ENCODE measurements at regions not wholly inside any gene's neighbourhood (a gene's known extent, or its start where the extent isn't known, plus 50 kb on each side); places are given as distances from the start of the nearest gene placed in this dataset.
A peak's percentile ranks its signal among the peaks of the same experiment; 100 is the strongest.
"Not testable (repeated sequence)": the region's sequence is repeated elsewhere in the genome, so short reads cannot be mapped to it uniquely, and the experiment has no call there.

DNA sequence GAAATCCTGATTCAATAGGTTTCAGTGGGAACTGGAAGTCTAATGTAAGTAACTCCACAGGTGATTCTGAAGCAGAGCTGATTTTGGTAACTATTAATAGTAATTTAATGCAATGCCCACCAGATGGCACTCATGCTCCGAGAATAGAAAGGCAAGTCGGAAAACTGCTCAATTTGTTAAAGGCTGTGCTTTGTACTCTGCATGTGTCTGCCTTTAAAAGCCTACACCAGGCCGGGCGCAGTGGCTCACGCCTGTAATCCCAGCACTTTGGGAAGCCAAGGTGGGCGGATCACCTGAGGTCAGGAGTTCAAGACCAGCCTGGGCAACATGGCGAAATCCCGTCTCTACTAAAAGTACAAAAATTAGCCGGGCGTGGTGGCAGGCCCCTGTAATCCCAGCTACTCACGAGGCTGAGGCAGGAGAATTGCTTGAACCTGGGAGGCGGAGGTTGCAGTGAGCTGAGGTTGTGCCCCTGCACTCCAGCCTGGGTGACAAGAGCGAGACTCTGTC lies 80.1 kb downstream of the OR13A1 start:
- H3K9me3 ChIP-seq (ENCODE audit: control insufficient read depth, insufficient read depth, low read length); BruUV-seq (replicated peaks); H2BK15ac ChIP-seq (ENCODE audit: low read depth, low read length); H3K56ac ChIP-seq (ENCODE audit: extremely low read depth, insufficient read depth, low read length); H2AK5ac ChIP-seq (ENCODE audit: low read depth, low read length); H2BK5ac ChIP-seq (ENCODE audit: low read depth, low read length, poor library complexity, severe bottlenecking); H4K20me1 ChIP-seq (ENCODE audit: insufficient read depth, low read length); H3K4me3 ChIP-seq (ENCODE audit: insufficient read depth, low read depth, low read length); H2BK120ac ChIP-seq (ENCODE audit: low read depth, low read length); H3K4me1 ChIP-seq (ENCODE audit: control insufficient read depth, insufficient read depth, low read length); dilution Hi-C loops (cut with HindIII; ENCODE audit: low sequenced_read_pairs, unreplicated experiment); H3K18ac ChIP-seq (ENCODE audit: low read depth, low read length); H3K4ac ChIP-seq (ENCODE audit: low read depth, low read length); H2BK20ac ChIP-seq (ENCODE audit: low read depth, low read length); H3K27me3 ChIP-seq (ENCODE audit: control insufficient read depth, insufficient read depth, low read length); H3K27ac ChIP-seq (ENCODE audit: insufficient read depth, low read length); POLR2A ChIA-PET (ENCODE audit: unreplicated experiment); H3K79me1 ChIP-seq (ENCODE audit: low read depth in 1 of 2, low read length in 2 of 2); H3K23ac ChIP-seq (ENCODE audit: low read depth, low read length); H3K14ac ChIP-seq (replicated peaks; ENCODE audit: low read depth, low read length); H4K5ac ChIP-seq (ENCODE audit: low read depth, low read length); H4K8ac ChIP-seq (ENCODE audit: low read depth in 2 of 2, low read length in 2 of 2); H3K9me1 ChIP-seq (ENCODE audit: insufficient read depth, low read length); H3K36me3 ChIP-seq (ENCODE audit: control insufficient read depth, insufficient read depth, low read length); H2AFZ ChIP-seq (replicated peaks; ENCODE audit: low read length, poor library complexity); H2AK9ac ChIP-seq (replicated peaks; ENCODE audit: low read depth, low read length, poor library complexity); H4K91ac ChIP-seq (ENCODE audit: insufficient read depth, low read depth, low read length); H3K4me2 ChIP-seq (ENCODE audit: low read depth, low read length); H3K9ac ChIP-seq (ENCODE audit: low read depth, low read length); in situ Hi-C loops (cut with MboI; ENCODE audit: low sequenced_read_pairs): not testable (repeated sequence)
- peak; percentile 73 for DNase-seq
- peak; percentile 78 for TF ChIP-seq RAD21 (IDR thresholded peaks at IDR 0.05; ENCODE audit: low read length)
- peak; percentile 59 for TF ChIP-seq SMC3 (IDR thresholded peaks at IDR 0.05; ENCODE audit: low read depth, low read length)
- TF ChIP-seq, protein P1, sequence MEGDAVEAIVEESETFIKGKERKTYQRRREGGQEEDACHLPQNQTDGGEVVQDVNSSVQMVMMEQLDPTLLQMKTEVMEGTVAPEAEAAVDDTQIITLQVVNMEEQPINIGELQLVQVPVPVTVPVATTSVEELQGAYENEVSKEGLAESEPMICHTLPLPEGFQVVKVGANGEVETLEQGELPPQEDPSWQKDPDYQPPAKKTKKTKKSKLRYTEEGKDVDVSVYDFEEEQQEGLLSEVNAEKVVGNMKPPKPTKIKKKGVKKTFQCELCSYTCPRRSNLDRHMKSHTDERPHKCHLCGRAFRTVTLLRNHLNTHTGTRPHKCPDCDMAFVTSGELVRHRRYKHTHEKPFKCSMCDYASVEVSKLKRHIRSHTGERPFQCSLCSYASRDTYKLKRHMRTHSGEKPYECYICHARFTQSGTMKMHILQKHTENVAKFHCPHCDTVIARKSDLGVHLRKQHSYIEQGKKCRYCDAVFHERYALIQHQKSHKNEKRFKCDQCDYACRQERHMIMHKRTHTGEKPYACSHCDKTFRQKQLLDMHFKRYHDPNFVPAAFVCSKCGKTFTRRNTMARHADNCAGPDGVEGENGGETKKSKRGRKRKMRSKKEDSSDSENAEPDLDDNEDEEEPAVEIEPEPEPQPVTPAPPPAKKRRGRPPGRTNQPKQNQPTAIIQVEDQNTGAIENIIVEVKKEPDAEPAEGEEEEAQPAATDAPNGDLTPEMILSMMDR (conservative IDR thresholded peaks at IDR 0.05; ENCODE audit: low read depth, low read length), result peak; percentile 61
- WGBS, 2 experiments (ENCODE audit: extremely low coverage in 2 of 2, insufficient read length in 1 of 2), result no CpG with 5 or more reads among the region's 13 CpGs
- ATAC-seq (ENCODE audit: low read depth), result peak; percentile 92
- intact Hi-C loops (cut with micrococcal nuclease), result loop anchor here (2.0 to 10.0 kb wide), 4 partner anchors 227 to 989 kb away; no protein-coding TSS in a partner anchor
- CTCF ChIA-PET, result interaction anchor here (0.6 to 1.4 kb wide), 3 partner anchors 19 to 1004 kb away, joined by 3 to 9 read pairs (median 5); no protein-coding TSS in a partner anchor
